K562 (cell line): ENCODE measurements at regions not wholly inside any gene's neighbourhood (a gene's known extent, or its start where the extent isn't known, plus 50 kb on each side); places are given as distances from the start of the nearest gene placed in this dataset.

ENCODE experiments used
- ATAC-seq: fragments of 200-7000 bp; cut with Tn5 transposase; 3 replicates; pipeline ENCODE4 v1.9.1; 2020; ENCODE audit warnings: moderate library complexity
- BruUV-seq: library from RNA; stranded (reverse); fragments of 400-500 nt; replicated peaks from 2 replicates; lab custom pipeline; 2021; lab: Mats Ljungman, UMichigan
- CTCF ChIA-PET: fragments of 300-600 bp; formaldehyde crosslinking; extraction: SDS; loops from one replicate; lab custom pipeline; 2021; ENCODE audit warnings: low intra/inter-chr PET ratio; lab: Yijun Ruan, JAX
- POLR2A ChIA-PET: fragments of 300-600, 350-650 bp; sonication (Branson Sonifier 250); formaldehyde crosslinking; extraction: SDS; loops from one replicate; lab custom pipeline; 2021; ENCODE audit warnings: antibody characterized with exemption, inconsistent platforms; lab: Yijun Ruan, JAX
- DNase-seq, 4 experiments: peaks; one replicate each; pipeline versions ENCODE4 v3.0.0 to v3.0.0-alpha.2; 2011 to 2018; ENCODE audit warnings: low spot score in 3 of 4, mixed read lengths in 3 of 4; ENCODE audit errors: extremely low read depth in 1 of 4
- FAIRE-seq: peaks from 2 replicates; lab custom pipeline; 2011; peaks lifted over from hg19 to GRCh38; lab: Jason Lieb, UNC
- H2AFZ ChIP-seq: 2 replicates; pipeline ENCODE4 v1.6.0; 2011; ENCODE audit warnings: low read depth, low read length, control low read depth, inconsistent platforms
- H3K27ac ChIP-seq: fragments of 200-600 bp; 3 replicates; pipeline ENCODE4 v1.8.0; 2011; ENCODE audit warnings: low read depth, mild to moderate bottlenecking, control low read depth, inconsistent platforms, low read length, moderate library complexity, mixed read lengths; ENCODE audit errors: extremely low read depth
- H3K27me3 ChIP-seq, 2 experiments: fragments of 300-600 bp in 1 of 2; 2 replicates in 1 of 2; 3 replicates in 1 of 2; pipeline versions ENCODE4 v1.6.0 to v1.8.0; 2011; ENCODE audit warnings: inconsistent platforms in 2 of 2, low read length in 2 of 2, mild to moderate bottlenecking in 1 of 2, mixed read lengths in 1 of 2, moderate library complexity in 1 of 2; ENCODE audit not compliant: control insufficient read depth in 2 of 2, insufficient read depth in 2 of 2
- H3K36me3 ChIP-seq: fragments of 300-600 bp; 3 replicates; pipeline ENCODE4 v1.8.0; 2011; ENCODE audit warnings: mild to moderate bottlenecking, low read length, inconsistent platforms; ENCODE audit not compliant: control insufficient read depth, insufficient read depth
- H3K4me1 ChIP-seq, 2 experiments: fragments of 200-600 bp in 1 of 2; replicated peaks in 1 of 2; 2 replicates in 1 of 2; 3 replicates in 1 of 2; pipeline versions ENCODE4 v1.5.1 to v1.8.0; 2011; ENCODE audit warnings: inconsistent platforms in 2 of 2, low read length in 2 of 2, mild to moderate bottlenecking in 1 of 2, mixed read lengths in 1 of 2, moderate library complexity in 1 of 2; ENCODE audit not compliant: control insufficient read depth in 2 of 2, insufficient read depth in 2 of 2
- H3K4me2 ChIP-seq: 2 replicates; pipeline ENCODE4 v1.6.1; 2011; ENCODE audit warnings: low read length, control low read depth, inconsistent platforms, mixed read lengths; ENCODE audit not compliant: insufficient read depth
- H3K4me3 ChIP-seq: fragments of 200-600 bp; sonication (generic), shearing (Covaris generic); 2 replicates; pipeline ENCODE4 v1.5.1; 2016; ENCODE audit warnings: control low read depth, inconsistent platforms
- H3K79me2 ChIP-seq: fragments of 200-600 bp; 3 replicates; pipeline ENCODE4 v1.8.0; 2011; ENCODE audit warnings: low read length, inconsistent platforms; ENCODE audit not compliant: control insufficient read depth, insufficient read depth
- H3K9ac ChIP-seq, 2 experiments: 2 replicates each; pipeline versions ENCODE4 v1.6.0 to v1.6.1; 2011; ENCODE audit warnings: low read depth in 2 of 2, low read length in 2 of 2, control low read depth in 1 of 2, inconsistent platforms in 1 of 2, mild to moderate bottlenecking in 1 of 2, mixed read lengths in 1 of 2; ENCODE audit not compliant: insufficient read depth in 1 of 2
- H3K9me1 ChIP-seq: one replicate; pipeline ENCODE4 v1.6.0; 2011; ENCODE audit warnings: inconsistent platforms, mild to moderate bottlenecking, low read length, moderate library complexity; ENCODE audit not compliant: control insufficient read depth, insufficient read depth
- H3K9me3 ChIP-seq: replicated peaks from 2 replicates; pipeline ENCODE4 v1.5.1; 2011; ENCODE audit warnings: low read depth, low read length, inconsistent platforms; ENCODE audit not compliant: control insufficient read depth, insufficient read depth
- H4K20me1 ChIP-seq: replicated peaks from 2 replicates; pipeline ENCODE4 v1.6.1; 2011; ENCODE audit warnings: low read length, inconsistent platforms, mixed read lengths; ENCODE audit not compliant: control insufficient read depth, insufficient read depth
- AFF4 ChIP-seq: sonication (generic); formaldehyde crosslinking; IDR thresholded peaks from 2 replicates; pipeline ENCODE4 v1.8.0; 2023; ENCODE audit warnings: mild to moderate bottlenecking, missing genetic modification reagents
- ATF6 ChIP-seq: sonication (generic); formaldehyde crosslinking; IDR thresholded peaks from 2 replicates; pipeline ENCODE4 v1.4.0; 2020; ENCODE audit warnings: mild to moderate bottlenecking, missing genetic modification reagents
- FOXJ2 ChIP-seq: fragments of 200-800 bp; sonication (Bioruptor generic); IDR thresholded peaks from 2 replicates; pipeline ENCODE4 v1.6.1; 2016; ENCODE audit warnings: missing genetic modification characterization, missing compliant biosample characterization
- GTF2B ChIP-seq: IDR thresholded peaks from 2 replicates; pipeline ENCODE4 v1.6.1; 2011; ENCODE audit not compliant: insufficient read length; ENCODE audit errors: extremely low read depth
- HOMEZ ChIP-seq: fragments of 250-450 bp; sonication (Bioruptor Pico); IDR thresholded peaks from 2 replicates; pipeline ENCODE4 v1.4.0; 2020; ENCODE audit warnings: mild to moderate bottlenecking, moderate library complexity
- ZNF175 ChIP-seq: fragments of 200-800 bp; sonication (Bioruptor generic); IDR thresholded peaks from 2 replicates; pipeline ENCODE4 v1.6.1; 2016; ENCODE audit warnings: low read depth, mild to moderate bottlenecking, missing genetic modification characterization, missing compliant biosample characterization
- ZNF512 ChIP-seq: IDR thresholded peaks from 2 replicates; pipeline ENCODE4 v1.6.1; 2016; ENCODE audit warnings: missing genetic modification characterization, missing compliant biosample characterization
- ZNF57 ChIP-seq: fragments of 450-650 bp; formaldehyde crosslinking; IDR thresholded peaks from 2 replicates; pipeline ENCODE4 v1.4.0; 2020; ENCODE audit warnings: mild to moderate bottlenecking, moderate library complexity
- ZNF668 ChIP-seq: fragments of 250-450 bp; sonication (Bioruptor Pico); IDR thresholded peaks from 2 replicates; pipeline ENCODE4 v1.8.0; 2022; ENCODE audit warnings: mild to moderate bottlenecking, inconsistent platforms
- WGBS: fragments of 100-300 bp; shearing (Covaris generic); methylation state at CpG from one replicate; pipeline ENCODE4 v1.1.6; 2016; ENCODE audit warnings: low coverage, mixed read lengths; ENCODE audit not compliant: insufficient coverage; ENCODE audit errors: missing lambda C conversion rate; 5-methylcytosine and 5-hydroxymethylcytosine counted together
- in situ Hi-C: fragments of 300-500 bp; cut with MboI; formaldehyde crosslinking; loops from 4 replicates; pipeline ENCODE4 v1.15.0; 2018; ENCODE audit warnings: inconsistent platforms, mixed read lengths
- intact Hi-C: fragments of 100-400 bp; cut with micrococcal nuclease; formaldehyde crosslinking; loops from 2 replicates; pipeline ENCODE4 v1.14.2; 2022

- TF ChIP-seq ATF6 (CRISPR knock-in tag) = no peak
These were observed 114.0 kb upstream of the CHST15 start (continued) for GRCh38 chr10:124207391-124207790.

GRCh38 chr10:124206616-124207015 is 113.2 kb upstream of the CHST15 start:
- Histone ChIP-seq H3K9me3 (no peaks in the 10 kb centered on the region), H3K79me2 (no peaks in the 10 kb centered on the region), H3K27ac (no peak overlapping the region), H3K9ac (no peak overlapping the region), H3K36me3 (no peaks in the 10 kb centered on the region), H4K20me1 (no peaks in the 10 kb centered on the region), H3K4me3 (no peak overlapping the region), H3K9me1 (no peaks in the 10 kb centered on the region), H3K4me2 (no peak overlapping the region), H3K4me1 (no peaks in the 10 kb centered on the region), H3K27me3 (no peaks in the 10 kb centered on the region), H2AFZ (no peak overlapping the region)
- POLR2A ChIA-PET = no interaction called here
- ATAC-seq (no peak), DNase-seq (no peak), FAIRE-seq (no peak)
- CTCF ChIA-PET = no interaction called here
- 0% methylated on average over 3 of the region's 4 CpGs for WGBS
- intact Hi-C loops = no loop called here
- in situ Hi-C loops = no loop called here
- no TSS peak for BruUV-seq
- TF ChIP-seq ZNF57 (CRISPR knock-in tag) (no peak), ZNF512 (tag) (no peak), ZNF668 (CRISPR knock-in tag) (no peak), GTF2B (no peak), FOXJ2 (tag) (no peak), AFF4 (no peak), HOMEZ (CRISPR knock-in tag) (no peak), ZNF175 (CRISPR knock-in tag) (no peak)
